ENCODE measurements at regions not wholly inside any gene's neighbourhood (a gene's known extent, or its start where the extent isn't known, plus 50 kb on each side); places are given as distances from the start of the nearest gene placed in this dataset.
"Not testable (repeated sequence)": the region's sequence is repeated elsewhere in the genome, so short reads cannot be mapped to it uniquely, and the experiment has no call there.

DNA sequence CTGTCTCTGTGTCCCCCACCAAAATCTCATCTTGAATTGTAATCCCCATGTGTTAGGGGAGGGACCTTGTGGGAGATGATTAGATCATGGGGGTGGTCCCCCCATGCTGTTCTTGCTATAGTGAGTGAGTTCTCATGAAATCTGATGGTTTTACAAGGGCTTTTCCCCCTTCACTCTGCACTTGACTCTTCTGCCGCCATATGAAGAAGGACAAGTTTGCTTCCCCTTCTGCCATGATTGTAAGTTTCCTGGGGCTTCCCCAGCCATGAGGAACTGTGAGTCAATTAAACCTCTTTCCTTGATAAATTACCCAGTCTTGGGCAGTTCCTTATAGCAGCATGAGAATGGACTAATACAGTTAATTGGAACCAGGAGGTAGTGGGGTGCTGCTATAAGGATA, 137.1 kb upstream of the RAB4A start:
- H3K36me3 Mint-ChIP-seq = peaks cover 10% of the 10 kb centered on the region
- H3K27me3 Mint-ChIP-seq = peaks cover 18 to 20% of the 10 kb centered on the region in 2 donors
- no peak overlapping the region for H3K4me3 Mint-ChIP-seq
- peaks cover 32 to 34% of the 10 kb centered on the region in 2 donors for H3K4me1 Mint-ChIP-seq (ENCODE audit: low read depth in 2 of 2)
- H3K27ac Mint-ChIP-seq = no peak overlapping the region
- ATAC-seq = no peak
- peaks cover 6% of the 10 kb centered on the region for H3K9me3 Mint-ChIP-seq
- DNase-seq (ENCODE audit: low spot score) = no peak

DNA sequence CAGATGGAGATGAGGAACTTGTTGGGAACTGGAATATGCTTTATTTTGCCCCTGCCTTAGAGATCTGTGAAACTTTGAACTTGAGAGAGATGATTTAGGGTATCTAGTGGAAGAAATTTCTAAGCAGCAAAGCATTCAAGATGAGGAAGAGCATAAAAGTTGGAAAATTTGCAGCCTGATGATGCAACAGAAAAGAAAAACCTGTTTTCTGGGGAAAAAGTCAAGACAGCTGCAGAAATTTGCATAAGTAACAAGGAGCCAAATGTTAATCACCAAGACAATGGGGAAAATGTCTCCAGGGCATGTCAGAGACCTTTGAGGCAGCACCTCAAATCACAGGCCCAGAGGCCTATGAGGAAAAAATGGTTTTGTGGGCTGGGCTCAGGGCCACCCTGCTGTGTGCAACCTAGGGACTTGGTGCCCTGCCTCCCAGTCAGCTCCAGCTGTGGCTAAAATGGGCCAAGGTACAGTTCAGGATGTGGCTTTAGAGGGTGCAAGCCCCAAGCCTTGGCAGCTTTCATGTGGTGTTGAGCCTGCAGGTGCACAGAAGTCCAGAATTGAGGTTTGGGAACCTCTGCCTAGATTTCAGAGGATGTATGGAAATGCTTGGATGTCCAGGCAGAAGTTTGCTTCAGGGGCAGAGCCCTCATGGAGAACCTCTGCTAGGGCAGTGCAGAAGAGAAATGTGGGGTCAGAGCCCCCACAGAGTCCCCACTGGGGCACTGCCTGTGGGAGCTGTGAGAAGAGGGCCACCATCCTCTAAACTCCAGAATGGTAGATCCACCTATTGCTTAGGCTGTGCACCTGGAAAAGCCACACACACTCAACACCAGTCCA, 136.3 kb upstream of the RAB4A start:
- DNase-seq (ENCODE audit: low spot score); H3K27ac Mint-ChIP-seq; H3K4me3 Mint-ChIP-seq; H3K9me3 Mint-ChIP-seq; H3K36me3 Mint-ChIP-seq; ATAC-seq: not testable (repeated sequence)
- Mint-ChIP-seq H3K4me1 (ENCODE audit: low read depth in 2 of 2) (peaks cover 25 to 27% of the 10 kb centered on the region in 2 donors), H3K27me3 (peaks cover 20% of the 10 kb centered on the region in 2 donors)

DNA sequence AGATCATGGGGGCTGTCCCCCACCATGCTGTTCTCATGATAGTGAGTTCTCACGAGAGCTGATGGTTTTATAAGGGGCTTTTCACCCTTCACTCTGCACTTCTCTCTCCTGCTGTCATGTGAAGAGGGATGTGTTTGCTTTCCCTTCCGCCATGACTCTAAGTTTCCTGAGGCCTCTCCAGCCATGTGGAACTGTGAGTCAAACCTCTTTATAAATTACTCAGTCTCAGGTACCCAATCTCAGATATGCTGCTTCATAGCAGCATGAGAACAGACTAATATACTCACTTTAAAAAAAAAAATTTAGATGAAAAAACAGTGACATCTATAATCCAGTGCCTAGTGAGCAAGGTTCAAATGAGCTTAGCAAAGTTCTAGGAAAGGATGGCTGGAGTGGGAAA, 135.1 kb upstream of the RAB4A start:
- H3K4me1 Mint-ChIP-seq (ENCODE audit: low read depth in 2 of 2) = peaks cover 15 to 18% of the 10 kb centered on the region in 2 donors
- H3K27me3 Mint-ChIP-seq = peaks cover 16 to 18% of the 10 kb centered on the region in 2 donors
- ATAC-seq (no peak), DNase-seq (ENCODE audit: low spot score) (no peak)
- H3K27ac Mint-ChIP-seq = no peak overlapping the region
- H3K36me3 Mint-ChIP-seq = peaks cover 10% of the 10 kb centered on the region
- H3K9me3 Mint-ChIP-seq = peaks cover 6% of the 10 kb centered on the region
- H3K4me3 Mint-ChIP-seq = no peak overlapping the region

DNA sequence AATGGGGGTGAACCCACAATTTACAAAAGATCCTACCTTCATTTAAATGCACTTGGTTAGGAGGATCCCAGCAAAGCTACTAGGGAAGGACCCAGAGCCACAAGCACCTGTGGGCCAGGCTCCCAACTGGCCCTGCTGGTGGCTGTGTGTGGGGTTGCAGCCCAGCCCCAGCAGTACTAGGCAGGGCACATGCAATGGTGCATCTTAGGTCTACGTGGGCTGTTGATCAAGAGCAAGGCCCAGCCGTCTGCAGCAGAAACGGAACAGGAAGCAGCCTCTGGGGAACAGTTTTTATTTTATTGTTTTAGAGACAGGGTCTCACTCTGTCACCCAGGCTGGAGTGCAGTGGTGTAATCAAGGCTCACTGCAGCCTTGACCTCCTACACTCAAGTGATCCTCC, 134.1 kb upstream of the RAB4A start:
- H3K4me3 Mint-ChIP-seq = no peak overlapping the region

DNA sequence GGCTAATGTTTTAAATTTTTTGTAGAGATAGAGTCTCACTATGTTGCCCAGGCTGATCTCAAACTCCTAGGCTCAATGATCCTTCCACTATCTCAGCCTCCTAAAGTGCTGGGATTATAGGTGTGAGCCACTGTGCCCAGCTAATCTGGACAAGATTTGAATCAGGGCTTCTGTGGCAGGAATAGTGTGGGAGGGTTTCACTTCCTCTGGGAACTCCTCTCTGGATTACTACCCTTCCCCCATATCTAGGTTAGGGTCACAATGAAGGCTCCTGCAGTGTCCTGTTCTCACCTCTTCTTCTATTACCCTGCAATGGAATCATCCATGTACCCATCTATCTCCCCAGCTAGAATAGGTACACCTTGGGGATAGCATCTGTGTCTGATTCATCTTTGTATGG, 133.6 kb upstream of the RAB4A start:
- Mint-ChIP-seq H3K36me3 (peaks cover 10% of the 10 kb centered on the region), H3K27me3 (peaks cover 1 to 10% of the 10 kb centered on the region in 2 donors), H3K4me3 (no peak overlapping the region), H3K9me3 (peaks cover 6% of the 10 kb centered on the region), H3K4me1 (ENCODE audit: low read depth in 2 of 2) (peaks cover under 1 to 6% of the 10 kb centered on the region in 2 donors), H3K27ac (no peak overlapping the region)
- ATAC-seq = no peak
- DNase-seq (ENCODE audit: low spot score) = no peak

More for the DNA sequence above, 134.1 kb upstream of the RAB4A start:
- Mint-ChIP-seq H3K27me3 (peaks cover 6 to 13% of the 10 kb centered on the region in 2 donors), H3K4me1 (ENCODE audit: low read depth in 2 of 2) (peaks cover 5 to 9% of the 10 kb centered on the region in 2 donors), H3K9me3 (peaks cover 6% of the 10 kb centered on the region), H3K36me3 (peaks cover 10% of the 10 kb centered on the region), H3K27ac (no peak overlapping the region)
- DNase-seq (ENCODE audit: low spot score) (no peak), ATAC-seq (no peak)

DNA sequence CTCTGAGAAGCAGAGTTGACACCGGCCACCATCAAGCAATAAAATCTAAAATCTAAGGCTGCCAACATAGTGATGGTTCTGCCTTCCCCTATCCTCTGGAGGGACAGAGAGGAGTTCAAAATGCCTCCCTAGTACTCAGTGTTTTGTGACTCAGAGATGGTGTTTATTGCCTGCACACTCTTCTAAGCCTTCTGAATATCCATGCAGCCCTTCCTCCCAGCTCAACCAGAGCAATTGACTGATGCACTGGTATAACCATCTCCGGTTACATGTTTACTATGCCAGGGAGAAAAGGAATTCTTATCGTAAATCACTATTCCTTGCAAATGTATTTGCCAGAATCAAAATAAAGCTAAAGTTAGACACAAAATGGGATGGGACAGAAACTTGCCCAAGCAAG, 132.9 kb upstream of the RAB4A start:
- no peak for DNase-seq (ENCODE audit: low spot score)

DNA sequence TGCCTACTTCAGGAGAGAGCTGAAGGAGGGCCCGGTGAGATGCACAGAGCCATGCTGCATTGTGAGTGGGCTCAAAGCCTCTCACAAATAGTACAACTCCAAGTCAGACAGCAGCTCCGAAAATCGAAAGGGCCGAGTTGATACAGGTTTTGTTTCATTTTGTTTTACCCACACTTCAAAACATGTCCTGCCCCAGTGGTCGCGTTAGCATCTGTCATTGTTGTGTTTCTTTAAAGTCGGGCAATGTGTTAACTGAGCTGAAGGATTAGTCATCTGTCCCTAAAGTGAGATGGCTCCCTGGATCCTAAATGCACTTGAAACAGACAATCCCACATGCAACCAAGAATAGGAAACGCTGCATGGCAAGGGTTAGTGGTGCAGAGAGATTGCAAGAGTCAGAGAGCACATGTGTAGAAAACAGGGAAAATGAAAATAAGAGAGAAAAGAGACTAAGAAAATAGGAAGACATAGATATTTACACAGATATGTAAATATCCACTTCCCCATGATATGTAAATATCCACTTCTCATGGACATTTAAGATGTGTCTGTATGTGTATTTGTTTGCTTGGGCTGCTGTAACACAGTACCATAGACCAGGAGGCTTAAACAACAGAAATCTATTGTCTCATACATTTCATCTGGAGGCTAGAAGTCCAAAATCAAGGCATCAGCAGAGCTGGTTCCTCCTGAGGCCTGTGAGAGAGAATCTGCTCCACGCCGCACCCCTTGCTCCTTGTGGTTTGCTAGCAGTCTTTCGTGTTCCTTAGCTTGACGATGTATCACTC, 131.4 kb upstream of the RAB4A start:
- peaks cover under 1% of the 10 kb centered on the region for H3K36me3 Mint-ChIP-seq
- no peaks in the 10 kb centered on the region for H3K9me3 Mint-ChIP-seq
- no peak overlapping the region for H3K4me3 Mint-ChIP-seq
- H3K4me1 Mint-ChIP-seq (ENCODE audit: low read depth in 2 of 2) = no peaks in the 10 kb centered on the region
- peak in 1 of 2 donors; percentile 56 for ATAC-seq
- no peak overlapping the region for H3K27ac Mint-ChIP-seq
- peaks cover 0 to 4% of the 10 kb centered on the region in 2 donors for H3K27me3 Mint-ChIP-seq
- no peak for DNase-seq (ENCODE audit: low spot score)

More for the DNA sequence above, 132.9 kb upstream of the RAB4A start:
- peaks cover 0 to 10% of the 10 kb centered on the region in 2 donors for H3K27me3 Mint-ChIP-seq
- H3K4me3 Mint-ChIP-seq = no peak overlapping the region
- H3K4me1 Mint-ChIP-seq (ENCODE audit: low read depth in 2 of 2) = peaks cover 0 to 6% of the 10 kb centered on the region in 2 donors
- peaks cover 6% of the 10 kb centered on the region for H3K9me3 Mint-ChIP-seq
- peaks cover 10% of the 10 kb centered on the region for H3K36me3 Mint-ChIP-seq
- ATAC-seq = no peak
- no peak overlapping the region for H3K27ac Mint-ChIP-seq

DNA sequence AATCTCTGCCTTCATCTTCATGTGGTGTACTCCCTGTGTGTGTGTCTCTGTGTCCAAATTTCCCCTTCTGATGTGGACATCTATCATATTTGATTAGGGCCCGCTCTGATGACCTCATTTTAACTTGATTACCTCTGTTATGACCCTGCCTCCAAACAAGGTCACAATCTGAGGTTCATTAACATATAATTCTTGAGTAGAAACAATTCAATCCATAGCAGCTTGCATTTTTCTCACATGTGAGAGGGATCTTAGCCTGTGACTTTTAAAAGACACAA, 130.9 kb upstream of the RAB4A start:
- Mint-ChIP-seq H3K9me3 (no peaks in the 10 kb centered on the region), H3K4me3 (no peak overlapping the region), H3K27ac (no peak overlapping the region), H3K4me1 (ENCODE audit: low read depth in 2 of 2) (no peaks in the 10 kb centered on the region), H3K27me3 (peaks cover 0 to 4% of the 10 kb centered on the region in 2 donors), H3K36me3 (no peaks in the 10 kb centered on the region)
- ATAC-seq (no peak), DNase-seq (ENCODE audit: low spot score) (no peak)

DNA sequence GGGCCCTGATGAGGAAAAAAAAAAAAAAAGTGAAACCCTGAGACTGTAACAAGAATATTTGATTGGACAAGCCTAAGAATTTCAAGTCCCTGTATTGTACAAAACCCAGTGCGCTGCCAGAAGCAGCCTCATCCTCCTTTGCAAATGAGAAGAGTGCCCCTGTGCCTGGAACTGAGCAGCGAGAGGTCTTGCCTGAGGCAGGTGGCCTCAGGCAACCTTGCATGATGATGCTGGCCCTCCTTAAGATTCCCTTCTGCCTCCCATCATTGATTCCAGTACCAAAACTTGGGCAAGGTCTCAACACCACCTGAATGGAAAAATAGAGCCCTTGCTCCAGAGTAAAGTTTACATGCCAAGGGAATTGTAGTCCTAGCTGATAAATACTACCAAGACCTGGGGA, 129.6 kb upstream of the RAB4A start:
- Mint-ChIP-seq H3K9me3 (no peaks in the 10 kb centered on the region), H3K36me3 (no peaks in the 10 kb centered on the region), H3K4me1 (ENCODE audit: low read depth in 2 of 2) (no peaks in the 10 kb centered on the region), H3K27me3 (peaks cover 11 to 12% of the 10 kb centered on the region in 2 donors), H3K4me3 (no peak overlapping the region), H3K27ac (no peak overlapping the region)
- ATAC-seq (no peak), DNase-seq (ENCODE audit: low spot score) (no peak)

DNA sequence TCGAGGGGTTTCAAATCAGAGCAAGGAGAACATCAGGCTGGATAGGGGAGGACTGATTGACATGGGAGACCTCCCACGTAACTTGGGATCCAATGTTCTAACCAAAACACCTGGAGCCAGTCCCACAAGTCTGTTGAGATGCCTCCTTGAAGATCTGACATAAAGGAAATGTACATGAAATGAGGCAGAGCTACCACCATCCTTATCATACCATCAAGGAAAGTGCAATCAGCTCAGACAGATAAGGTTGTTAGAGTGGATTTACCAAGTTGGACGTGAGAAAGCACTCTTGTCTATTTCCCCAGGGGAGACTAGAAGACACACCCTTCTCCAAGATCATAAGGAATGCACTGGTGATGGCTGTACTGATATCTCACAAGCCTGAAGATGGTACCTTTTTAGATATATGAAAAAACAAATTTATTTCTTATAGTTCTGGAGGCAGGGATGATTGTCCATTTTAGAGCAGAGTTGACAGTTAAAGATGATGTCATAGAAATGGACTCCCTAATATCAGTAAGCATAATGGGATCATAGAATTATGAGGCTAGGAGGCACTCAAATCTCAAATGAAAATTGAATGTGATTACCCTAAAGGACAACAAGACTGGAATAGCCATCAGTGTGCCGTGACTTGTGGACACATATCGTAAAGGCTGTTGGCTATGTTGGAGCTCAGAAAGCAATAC, 129.1 kb upstream of the RAB4A start:
- ATAC-seq (no peak), DNase-seq (ENCODE audit: low spot score) (no peak)
- Mint-ChIP-seq H3K4me1 (ENCODE audit: low read depth in 2 of 2) (no peaks in the 10 kb centered on the region), H3K4me3 (no peak overlapping the region), H3K36me3 (no peaks in the 10 kb centered on the region), H3K27ac (no peak overlapping the region), H3K27me3 (peaks cover 14 to 16% of the 10 kb centered on the region in 2 donors), H3K9me3 (no peaks in the 10 kb centered on the region)

DNA sequence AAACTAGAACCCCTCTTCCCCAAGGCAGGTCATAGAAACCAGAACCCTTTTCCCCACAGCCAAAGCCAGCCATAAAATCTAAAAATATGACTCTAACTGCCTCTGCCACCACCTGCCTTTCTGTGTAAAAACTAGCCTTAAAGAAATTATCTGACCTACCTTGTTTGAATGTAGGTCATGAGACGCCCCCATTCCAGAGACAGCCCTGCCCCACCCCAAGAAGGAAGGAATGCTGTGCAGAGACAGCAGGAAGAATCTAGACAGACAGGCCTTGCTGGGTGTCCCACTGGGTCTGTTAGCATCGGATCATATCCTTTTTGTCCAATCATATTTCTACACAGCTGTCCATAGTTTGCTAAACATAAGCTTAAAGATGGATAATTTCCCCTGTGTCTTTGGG, 128.4 kb upstream of the RAB4A start:
- Mint-ChIP-seq H3K4me3 (no peak overlapping the region), H3K36me3 (no peaks in the 10 kb centered on the region), H3K27me3 (peaks cover 20 to 21% of the 10 kb centered on the region in 2 donors), H3K9me3 (no peaks in the 10 kb centered on the region), H3K4me1 (ENCODE audit: low read depth in 2 of 2) (no peaks in the 10 kb centered on the region), H3K27ac (no peak overlapping the region)
- DNase-seq (ENCODE audit: low spot score) = no peak
- ATAC-seq = no peak

DNA sequence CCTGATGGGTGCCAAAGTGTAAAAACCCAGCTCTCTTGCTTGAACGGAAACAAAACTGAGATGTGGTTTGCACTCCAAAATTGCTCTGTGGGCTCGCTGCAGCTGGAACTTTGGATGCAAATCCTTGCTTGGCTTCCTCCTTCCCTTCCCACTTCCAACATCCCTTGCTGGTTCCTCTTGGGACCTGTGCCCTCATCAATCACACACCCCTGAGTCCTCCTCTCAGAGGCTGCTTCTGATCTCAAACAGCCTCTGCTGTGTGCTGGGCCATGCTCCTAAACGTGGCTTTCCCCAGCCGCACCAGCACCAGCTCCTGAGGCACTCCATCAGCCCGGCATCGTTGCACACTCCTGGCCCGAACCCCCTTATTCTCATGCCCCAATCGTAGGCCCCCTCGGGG, 124.3 kb upstream of the RAB4A start:
- Mint-ChIP-seq H3K4me1 (ENCODE audit: low read depth in 2 of 2) (peaks cover 0 to 8% of the 10 kb centered on the region in 2 donors), H3K36me3 (no peaks in the 10 kb centered on the region), H3K27me3 (peaks cover 21% of the 10 kb centered on the region in 2 donors), H3K27ac (no peak overlapping the region), H3K9me3 (no peaks in the 10 kb centered on the region), H3K4me3 (no peak overlapping the region)
- ATAC-seq = no peak
- DNase-seq (ENCODE audit: low spot score) = no peak

DNA sequence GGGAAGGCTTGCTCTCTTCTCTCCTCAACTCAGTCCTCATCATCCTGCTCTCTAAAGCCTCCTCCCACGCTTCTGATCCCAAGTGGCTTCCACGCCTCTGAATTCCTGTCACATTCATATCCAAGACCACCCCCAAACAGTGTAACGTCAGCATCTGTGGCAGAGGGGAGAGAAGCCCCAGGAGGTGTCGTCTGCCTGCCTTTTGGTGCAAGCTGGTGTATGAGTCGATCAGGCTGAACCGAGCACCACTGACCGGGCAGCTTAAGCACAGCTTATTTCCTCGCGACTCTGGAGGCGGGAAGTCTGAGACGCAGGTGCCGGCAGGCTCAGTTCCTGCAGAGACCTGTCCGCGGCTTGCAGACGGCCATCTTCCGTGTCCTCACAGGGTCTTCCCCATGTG, 123.8 kb upstream of the RAB4A start:
- H3K4me3 Mint-ChIP-seq = no peak overlapping the region
- peaks cover 0 to 8% of the 10 kb centered on the region in 2 donors for H3K4me1 Mint-ChIP-seq (ENCODE audit: low read depth in 2 of 2)
- no peaks in the 10 kb centered on the region for H3K9me3 Mint-ChIP-seq
- H3K27me3 Mint-ChIP-seq = peaks cover 21 to 24% of the 10 kb centered on the region in 2 donors
- DNase-seq (ENCODE audit: low spot score) = no peak
- no peak overlapping the region for H3K27ac Mint-ChIP-seq
- H3K36me3 Mint-ChIP-seq = no peaks in the 10 kb centered on the region
- no peak for ATAC-seq

All from natural killer cell treated with Interleukin-12 subunit alpha and Interleukin-12 subunit beta and Interleukin-15 and Interleukin-18, amount 100 ng/mL, for 72 hours (primary cell).